Hepatocyte (in vitro differentiated cells): ENCODE measurements at regions not wholly inside any gene's neighbourhood (a gene's known extent, or its start where the extent isn't known, plus 50 kb on each side); places are given as distances from the start of the nearest gene placed in this dataset.

ENCODE experiments used
- EZH2phosphoT487 ChIP-seq: fragments of 200-600 bp; sonication (generic); IDR thresholded peaks from one replicate; pipeline ENCODE4 v1.6.1; 2018; ENCODE audit warnings: antibody characterized with exemption, mild to moderate bottlenecking, low read depth, moderate library complexity; ENCODE audit not compliant: unreplicated experiment, severe bottlenecking
- TF ChIP-seq, protein P1 (sequence below): fragments of 200-600 bp; sonication (generic); IDR thresholded peaks from 2 replicates; pipeline ENCODE4 v1.5.1; 2016; ENCODE audit warnings: antibody characterized with exemption, mild to moderate bottlenecking; ENCODE audit not compliant: poor library complexity

DNA sequence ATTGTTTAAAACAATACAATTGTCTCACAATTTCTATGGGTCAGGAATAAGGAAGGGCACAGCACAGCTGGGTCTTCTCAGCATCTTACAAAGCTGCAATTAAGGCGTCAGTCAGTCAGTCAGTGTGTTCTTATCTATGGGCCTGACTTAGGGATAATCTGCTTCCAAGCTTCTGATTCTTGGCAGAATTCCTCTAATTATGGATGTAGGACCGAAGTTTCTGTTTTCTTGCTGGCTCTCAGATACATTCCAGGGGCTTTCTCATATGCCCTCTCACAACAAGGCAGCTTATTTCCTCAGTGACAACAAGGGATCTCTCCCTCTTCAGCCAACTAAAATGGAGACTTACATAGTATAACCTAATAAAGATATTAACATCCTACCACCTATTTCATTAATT lies 1925.3 kb upstream of the ACO1 start:
- no peak for TF ChIP-seq EZH2phosphoT487
- TF ChIP-seq, protein P1, sequence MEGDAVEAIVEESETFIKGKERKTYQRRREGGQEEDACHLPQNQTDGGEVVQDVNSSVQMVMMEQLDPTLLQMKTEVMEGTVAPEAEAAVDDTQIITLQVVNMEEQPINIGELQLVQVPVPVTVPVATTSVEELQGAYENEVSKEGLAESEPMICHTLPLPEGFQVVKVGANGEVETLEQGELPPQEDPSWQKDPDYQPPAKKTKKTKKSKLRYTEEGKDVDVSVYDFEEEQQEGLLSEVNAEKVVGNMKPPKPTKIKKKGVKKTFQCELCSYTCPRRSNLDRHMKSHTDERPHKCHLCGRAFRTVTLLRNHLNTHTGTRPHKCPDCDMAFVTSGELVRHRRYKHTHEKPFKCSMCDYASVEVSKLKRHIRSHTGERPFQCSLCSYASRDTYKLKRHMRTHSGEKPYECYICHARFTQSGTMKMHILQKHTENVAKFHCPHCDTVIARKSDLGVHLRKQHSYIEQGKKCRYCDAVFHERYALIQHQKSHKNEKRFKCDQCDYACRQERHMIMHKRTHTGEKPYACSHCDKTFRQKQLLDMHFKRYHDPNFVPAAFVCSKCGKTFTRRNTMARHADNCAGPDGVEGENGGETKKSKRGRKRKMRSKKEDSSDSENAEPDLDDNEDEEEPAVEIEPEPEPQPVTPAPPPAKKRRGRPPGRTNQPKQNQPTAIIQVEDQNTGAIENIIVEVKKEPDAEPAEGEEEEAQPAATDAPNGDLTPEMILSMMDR = no peak
